ENCODE measurements at regions not wholly inside any gene's neighbourhood (a gene's known extent, or its start where the extent isn't known, plus 50 kb on each side); places are given as distances from the start of the nearest gene placed in this dataset.

GRCh38 chr3:44090036-44090435, 151.7 kb upstream of the TOPAZ1 start:
- TF ChIP-seq CTCF (conservative IDR thresholded peaks at IDR 0.05; ENCODE audit: low read depth in 2 of 2) (no peak), ZNF331 (CRISPR knock-in tag; IDR thresholded peaks at IDR 0.05; ENCODE audit: low read depth) (no peak), EZH2 (IDR thresholded peaks at IDR 0.05; ENCODE audit: low read depth, unreplicated experiment) (no peak), POLR2AphosphoS5 (IDR thresholded peaks at IDR 0.05; ENCODE audit: low read depth) (no peak), REST (IDR thresholded peaks at IDR 0.05; ENCODE audit: unreplicated experiment) (no peak), JUNB (IDR thresholded peaks at IDR 0.05; ENCODE audit: unreplicated experiment) (no peak), EZH2phosphoT487 (IDR thresholded peaks at IDR 0.05; ENCODE audit: unreplicated experiment) (no peak)
